GM18951 (cell line): ENCODE measurements at regions not wholly inside any gene's neighbourhood (a gene's known extent, or its start where the extent isn't known, plus 50 kb on each side); places are given as distances from the start of the nearest gene placed in this dataset.

Experiments
- POLR2A ChIP-seq: IDR thresholded peaks from 4 replicates; pipeline ENCODE4 v1.6.1; 2011; ENCODE audit warnings: mild to moderate bottlenecking; ENCODE audit not compliant: insufficient read length, insufficient read depth; ENCODE audit errors: extremely low read depth
- in situ Hi-C: fragments of 300-500 bp; cut with MboI; formaldehyde crosslinking; loops from one replicate; pipeline ENCODE4 v1.12.0; 2022; ENCODE audit warnings: low sequenced_read_pairs, mixed read lengths, inconsistent platforms; ENCODE audit not compliant: unreplicated experiment

DNA sequence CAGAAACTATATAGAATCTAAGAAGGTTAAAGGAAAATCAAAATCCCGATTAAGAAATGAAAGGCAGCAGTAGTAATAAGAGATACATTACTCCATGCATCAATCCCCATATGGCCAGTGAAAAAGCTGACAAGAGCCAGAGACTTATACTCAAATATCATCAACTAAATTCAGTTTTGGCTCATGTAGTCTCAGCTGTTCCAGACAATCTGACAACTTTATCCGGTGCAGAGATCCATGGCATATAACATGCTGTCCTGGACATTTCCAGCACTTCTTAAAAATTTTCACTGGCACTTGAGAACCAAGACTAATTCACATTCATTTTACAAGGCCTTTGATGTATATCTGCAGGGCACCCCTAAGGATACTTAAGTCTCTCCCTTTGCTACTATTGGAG is 255.7 kb upstream of the KLHL1 start:
- in situ Hi-C loops: no loop called here
- TF ChIP-seq POLR2A: no peak

DNA sequence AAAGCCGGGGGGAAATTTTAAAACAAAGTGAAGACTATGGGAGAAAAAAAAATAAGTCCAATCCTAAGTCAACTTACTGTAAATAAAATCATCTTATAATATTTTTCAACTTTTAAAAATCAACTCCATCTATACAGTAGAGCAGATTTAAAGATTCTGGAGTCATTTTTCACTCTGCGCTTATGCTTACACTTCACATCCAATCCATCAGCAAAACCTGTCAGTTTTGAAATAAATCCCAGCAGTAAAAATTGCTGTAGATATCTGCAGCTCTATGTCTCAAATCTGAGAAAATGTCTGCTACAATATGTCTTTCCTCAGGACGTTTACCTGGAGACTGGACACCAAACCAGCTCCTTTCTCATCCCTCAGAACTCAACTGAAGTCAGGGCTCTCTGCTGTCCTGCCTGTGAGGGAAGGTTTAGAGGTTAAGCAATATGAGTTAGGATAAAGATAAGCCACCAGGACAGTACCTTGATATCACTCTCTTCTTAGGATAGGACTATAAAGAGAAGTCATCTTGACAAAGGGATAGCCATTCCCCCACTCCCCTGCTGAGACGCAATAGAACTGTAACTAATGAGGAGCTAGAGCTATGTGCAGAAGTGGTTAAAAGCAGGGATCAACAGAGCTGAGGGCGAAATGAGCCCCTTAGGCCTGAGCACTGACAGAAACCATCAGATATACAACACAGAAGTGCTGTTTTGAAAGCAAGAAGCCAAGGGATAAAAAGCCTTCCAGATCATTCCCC is 254.7 kb upstream of the KLHL1 start:
- in situ Hi-C loops: no loop called here
- no peak for TF ChIP-seq POLR2A

DNA sequence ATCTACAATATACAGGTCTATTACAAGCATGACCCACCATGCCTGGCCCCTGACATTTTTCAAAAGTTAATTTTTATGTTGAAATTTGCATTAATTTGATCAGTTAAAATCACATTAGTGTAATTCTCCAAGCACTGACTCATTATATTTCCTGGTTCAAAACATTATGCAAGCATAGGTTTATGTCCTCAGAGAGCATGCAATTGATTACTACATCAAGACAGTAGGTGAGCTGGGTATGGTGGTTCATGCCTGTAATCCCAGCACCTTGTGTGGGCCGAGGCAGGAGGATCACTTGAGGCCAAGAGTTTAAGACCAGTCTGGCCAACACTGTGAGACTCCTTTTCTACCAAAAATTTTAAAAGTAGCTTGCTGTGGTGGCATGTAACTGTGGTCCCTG is 248.8 kb upstream of the KLHL1 start:
- in situ Hi-C loops: no loop called here
- TF ChIP-seq POLR2A: no peak

DNA sequence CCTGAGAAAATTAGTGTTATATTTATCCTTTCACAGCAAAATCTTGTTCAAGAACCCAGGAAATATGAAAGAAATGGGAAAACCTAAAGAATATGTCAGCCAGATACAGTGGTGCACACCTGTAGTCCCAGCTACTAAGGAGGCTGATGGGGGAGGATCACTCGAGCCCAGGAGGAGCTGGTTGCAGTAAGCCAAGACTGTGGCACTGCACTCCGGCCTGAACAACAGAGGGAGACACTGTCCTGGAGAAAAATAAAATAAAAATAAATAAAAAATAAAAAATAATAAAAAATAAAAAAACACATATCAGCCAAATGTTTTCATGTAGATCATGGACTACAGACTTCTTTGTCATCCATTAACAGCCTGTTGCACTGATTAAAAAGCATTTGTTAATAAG is 244.8 kb upstream of the KLHL1 start:
- in situ Hi-C loops: no loop called here
- TF ChIP-seq POLR2A: no peak

DNA sequence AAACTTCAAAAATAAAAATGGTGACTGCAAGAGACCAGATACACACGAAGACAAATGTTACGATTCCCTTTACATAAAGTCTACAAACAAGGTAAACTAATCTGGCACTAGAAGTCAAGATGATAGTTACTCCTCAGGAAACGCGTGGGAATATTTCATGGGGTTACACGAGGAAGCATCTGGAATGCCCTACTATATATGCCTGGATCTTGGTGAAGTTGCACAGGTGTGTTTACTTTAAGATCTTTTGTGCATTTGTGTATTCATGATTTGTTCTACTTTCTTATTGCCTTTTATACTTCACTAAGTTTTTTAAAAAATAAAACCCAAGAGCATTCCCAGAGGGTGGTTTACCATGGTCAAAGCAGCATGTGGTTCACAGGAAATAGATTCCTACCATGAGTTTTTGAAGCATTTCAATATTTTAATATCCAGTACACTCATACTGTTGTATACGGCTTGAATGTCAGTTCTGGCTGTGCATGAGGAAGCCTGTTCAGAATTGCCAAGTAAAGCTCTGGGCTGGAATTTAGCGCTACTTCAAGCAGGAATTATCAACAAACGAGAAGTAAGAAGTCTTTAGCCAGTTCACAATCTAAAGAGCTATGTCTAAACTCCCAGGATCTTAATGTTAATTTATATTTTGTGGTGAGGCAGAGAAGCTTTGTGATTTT is 239.8 kb upstream of the KLHL1 start:
- in situ Hi-C loops: no loop called here
- TF ChIP-seq POLR2A: no peak

DNA sequence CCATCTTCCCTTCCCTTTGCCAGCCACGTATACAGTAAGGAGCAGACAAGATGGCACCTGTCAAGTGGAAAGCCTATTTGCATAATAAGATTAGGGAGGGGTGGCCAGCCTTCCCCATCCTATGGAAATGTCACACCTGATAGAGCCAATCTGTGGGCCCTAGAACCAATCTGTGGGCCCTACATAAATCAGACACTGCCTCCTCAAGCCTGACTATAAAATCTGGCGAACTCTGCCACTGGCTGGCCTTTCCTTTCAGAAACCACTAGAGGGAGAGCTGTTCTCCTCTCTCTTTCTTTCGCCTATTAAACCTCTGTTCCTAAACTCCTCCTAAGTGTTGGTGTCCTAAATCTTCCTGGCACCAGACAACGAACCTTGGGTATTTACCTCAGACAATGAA is 231.5 kb upstream of the KLHL1 start:
- no peak for TF ChIP-seq POLR2A
- in situ Hi-C loops: no loop called here

DNA sequence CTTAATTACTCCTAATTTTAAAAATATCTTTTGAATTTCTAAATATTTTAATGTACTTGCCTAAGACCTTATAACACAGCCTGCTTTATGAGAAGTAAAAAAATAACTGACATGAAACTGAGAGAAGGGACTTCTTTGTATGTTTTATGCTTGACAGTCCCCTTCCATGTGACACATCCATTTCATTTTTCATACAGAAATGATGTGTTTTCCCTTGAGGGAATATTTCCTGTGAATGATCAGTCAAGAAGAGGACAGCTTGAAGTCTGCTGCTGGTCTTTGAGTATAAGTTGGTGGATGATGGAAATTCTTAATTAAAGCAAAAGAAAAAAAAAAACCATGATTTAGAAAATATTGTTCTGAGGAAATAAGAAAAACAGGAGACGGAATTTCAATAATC is 230.4 kb upstream of the KLHL1 start:
- in situ Hi-C loops: no loop called here
- no peak for TF ChIP-seq POLR2A

- no peak for TF ChIP-seq POLR2A
- in situ Hi-C loops: no loop called here
These were observed 228.6 kb upstream of the KLHL1 start for GRCh38 chr13:70336866-70337265.

- in situ Hi-C loops: no loop called here
- TF ChIP-seq POLR2A: no peak
These were observed 225.5 kb upstream of the KLHL1 start for GRCh38 chr13:70333752-70334151.

DNA sequence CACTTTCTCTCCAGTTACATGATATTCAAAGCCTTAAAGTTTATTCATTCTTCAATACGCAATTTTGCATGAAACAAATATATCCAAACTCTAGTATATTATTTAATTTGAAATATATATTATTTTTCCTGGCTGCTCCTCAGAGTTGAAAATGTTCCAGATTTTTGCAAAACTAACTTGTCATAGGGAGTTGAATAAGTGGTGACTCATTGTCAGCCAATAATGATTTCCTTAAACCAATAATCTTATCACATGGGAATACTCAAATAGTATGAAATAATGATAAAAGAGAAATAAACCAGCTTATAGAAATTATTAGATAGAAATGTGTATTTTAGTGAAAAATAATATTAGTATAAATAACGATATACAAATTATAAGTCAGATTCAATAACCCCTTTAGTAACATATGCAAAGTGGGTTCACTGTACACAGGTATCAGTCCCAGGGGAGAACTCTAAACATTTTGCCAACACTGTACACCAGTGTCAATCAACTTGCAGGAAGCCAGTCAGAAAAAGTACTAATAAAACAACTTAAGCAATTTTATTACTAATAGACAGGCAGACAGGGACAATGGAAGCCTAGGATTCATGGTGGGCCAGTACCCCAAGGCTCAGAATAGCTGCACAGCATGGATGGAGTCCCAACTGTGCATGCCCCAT is 222.6 kb upstream of the KLHL1 start:
- in situ Hi-C loops: no loop called here
- no peak for TF ChIP-seq POLR2A

DNA sequence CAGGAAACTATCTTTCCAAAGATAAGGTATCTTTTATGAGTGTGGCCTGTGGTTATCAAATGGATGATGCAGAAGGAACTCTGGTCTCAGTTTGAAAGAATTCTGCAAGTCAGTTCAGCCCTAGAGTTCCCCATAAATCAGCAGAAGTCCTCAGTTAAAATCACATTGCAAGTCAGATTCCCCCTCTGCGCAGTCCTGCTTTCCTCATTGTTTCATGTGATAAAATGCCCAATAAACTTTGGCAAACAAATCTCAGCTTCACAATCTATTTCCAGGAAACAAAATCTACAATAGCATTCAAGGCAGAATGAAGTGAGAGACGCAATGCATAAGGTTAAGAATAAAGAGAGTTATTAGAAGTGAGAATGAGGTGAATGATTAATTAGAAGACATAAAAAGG is 216.3 kb upstream of the KLHL1 start:
- in situ Hi-C loops: no loop called here
- TF ChIP-seq POLR2A: no peak

- TF ChIP-seq POLR2A: no peak
- in situ Hi-C loops: no loop called here
These were observed 202.9 kb upstream of the KLHL1 start for GRCh38 chr13:70311191-70311590.

- in situ Hi-C loops: no loop called here
- TF ChIP-seq POLR2A: no peak
These were observed 202.3 kb upstream of the KLHL1 start for GRCh38 chr13:70310396-70311119.

DNA sequence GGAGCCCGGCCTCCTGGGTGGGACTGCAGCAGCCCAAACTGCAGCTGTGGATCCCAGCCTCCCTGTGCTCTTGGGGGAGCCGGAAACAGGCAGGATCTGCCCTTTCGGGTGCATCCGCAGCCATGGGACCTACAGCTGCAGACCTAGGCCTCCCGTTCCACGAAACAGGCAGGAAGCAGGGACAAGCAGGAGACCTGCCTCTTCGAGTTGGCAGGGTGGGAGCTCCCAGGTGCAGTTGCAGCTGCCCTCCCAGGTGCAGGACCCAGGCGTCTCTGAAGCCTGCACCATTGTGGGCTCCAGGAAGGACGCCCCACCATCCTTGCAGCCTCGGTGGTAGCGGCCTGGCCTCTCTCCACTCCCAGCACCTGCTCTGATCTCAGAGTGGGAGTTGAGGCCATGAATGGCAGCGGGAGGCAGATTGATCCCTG is 189.0 kb upstream of the KLHL1 start:
- in situ Hi-C loops: no loop called here
- TF ChIP-seq POLR2A: no peak

DNA sequence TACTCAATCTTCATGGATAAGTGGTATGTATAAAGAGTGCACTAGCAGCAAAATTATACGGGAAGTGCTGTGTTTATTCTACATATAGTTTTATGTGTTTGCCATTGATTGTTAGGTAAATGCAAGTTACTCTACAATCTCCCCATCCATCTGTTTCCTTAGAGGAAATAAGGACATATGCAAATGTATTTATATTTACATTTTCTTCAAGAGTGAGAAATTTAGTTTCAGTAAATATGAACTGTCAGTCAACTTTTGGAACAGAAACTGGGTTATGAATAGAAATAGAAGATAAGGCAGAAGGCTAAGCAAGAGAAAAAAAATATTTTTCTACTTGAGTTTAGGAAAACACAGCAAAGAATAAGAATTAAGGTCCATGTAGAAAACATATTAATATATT is 176.1 kb upstream of the KLHL1 start:
- no peak for TF ChIP-seq POLR2A
- in situ Hi-C loops: no loop called here
